CD8-positive, alpha-beta memory T cell (primary cell): ENCODE measurements at regions not wholly inside any gene's neighbourhood (a gene's known extent, or its start where the extent isn't known, plus 50 kb on each side); places are given as distances from the start of the nearest gene placed in this dataset.

Experiments used
- CTCF ChIA-PET: fragments of 350-600 bp; sonication (Branson Sonifier 250); formaldehyde crosslinking; loops from one replicate; lab custom pipeline; 2021; ENCODE audit warnings: antibody characterized with exemption; lab: Charles Lee
- POLR2A ChIA-PET: fragments of 350-600 bp; sonication (Branson Sonifier 250); formaldehyde crosslinking; loops from one replicate; lab custom pipeline; 2021; ENCODE audit warnings: antibody characterized with exemption; lab: Charles Lee
- DNase-seq, 5 donors: peaks; one replicate each; pipeline versions ENCODE4 v3.0.0 to v3.0.0-alpha.2; 2020 to 2022; ENCODE audit warnings: mixed read lengths in 1 of 5
- H3K27ac ChIP-seq: one replicate; pipeline ENCODE4 v1.7.0; 2013; ENCODE audit warnings: low read depth, mild to moderate bottlenecking, low read length, moderate library complexity
- H3K27me3 ChIP-seq: 2 replicates; pipeline ENCODE4 v1.7.0; 2013; ENCODE audit warnings: low read length, mild to moderate bottlenecking; ENCODE audit not compliant: insufficient read depth, poor library complexity, severe bottlenecking
- H3K36me3 ChIP-seq: 2 replicates; pipeline ENCODE4 v1.7.0; 2013; ENCODE audit warnings: mild to moderate bottlenecking, low read length, moderate library complexity; ENCODE audit not compliant: insufficient read depth
- H3K4me1 ChIP-seq: 2 replicates; pipeline ENCODE4 v1.7.0; 2013; ENCODE audit warnings: mild to moderate bottlenecking, low read length, moderate library complexity; ENCODE audit not compliant: insufficient read depth
- H3K4me3 ChIP-seq: 2 replicates; pipeline ENCODE4 v1.7.0; 2013; ENCODE audit warnings: mild to moderate bottlenecking, low read length
- H3K9me3 ChIP-seq: 2 replicates; pipeline ENCODE4 v1.7.0; 2013; ENCODE audit warnings: mild to moderate bottlenecking, low read length
- H3K27ac Mint-ChIP-seq, 8 donors: one replicate each; pipeline ENCODE4 v1.8.0; 2020 to 2021; ENCODE audit warnings: mixed read lengths in 8 of 8, mild to moderate bottlenecking in 6 of 8, inconsistent platforms in 3 of 8, moderate library complexity in 3 of 8
- H3K27me3 Mint-ChIP-seq, 2 donors: one replicate each; pipeline ENCODE4 v1.8.0; 2020 to 2021; ENCODE audit warnings: mixed read lengths in 2 of 2, mild to moderate bottlenecking in 1 of 2, moderate library complexity in 1 of 2
- H3K36me3 Mint-ChIP-seq, 3 donors: one replicate each; pipeline ENCODE4 v1.8.0; 2020 to 2021; ENCODE audit warnings: mixed read lengths in 3 of 3, inconsistent platforms in 1 of 3, mild to moderate bottlenecking in 1 of 3
- H3K4me1 Mint-ChIP-seq, 3 donors: one replicate each; pipeline ENCODE4 v1.8.0; 2020 to 2021; ENCODE audit warnings: mixed read lengths in 3 of 3, inconsistent platforms in 1 of 3, mild to moderate bottlenecking in 1 of 3
- H3K4me3 Mint-ChIP-seq, 7 donors: one replicate each; pipeline ENCODE4 v1.8.0; 2020 to 2021; ENCODE audit warnings: mixed read lengths in 7 of 7, mild to moderate bottlenecking in 6 of 7, moderate library complexity in 4 of 7, inconsistent platforms in 2 of 7
- H3K9me3 Mint-ChIP-seq, 5 donors: one replicate each; pipeline ENCODE4 v1.8.0; 2020 to 2022; ENCODE audit warnings: mixed read lengths in 5 of 5, mild to moderate bottlenecking in 3 of 5, moderate library complexity in 2 of 5, inconsistent platforms in 1 of 5

- Histone ChIP-seq H3K4me3 (no peak overlapping the region), H3K9me3 (no peaks in the 10 kb centered on the region), H3K4me1 (no peaks in the 10 kb centered on the region), H3K27me3 (no peaks in the 10 kb centered on the region), H3K27ac (no peak overlapping the region), H3K36me3 (no peaks in the 10 kb centered on the region)
- ChIA-PET POLR2A (no interaction called here), CTCF (no interaction called here)
- H3K9me3 Mint-ChIP-seq, result peaks cover 0 to 7% (median 5%) of the 10 kb centered on the region in 5 donors
- no peaks in the 10 kb centered on the region for H3K4me1 Mint-ChIP-seq
- no peak for DNase-seq
- H3K4me3 Mint-ChIP-seq, result no peak overlapping the region
- H3K36me3 Mint-ChIP-seq, result no peaks in the 10 kb centered on the region
- H3K27ac Mint-ChIP-seq, result no peak overlapping the region
- no peaks in the 10 kb centered on the region for H3K27me3 Mint-ChIP-seq
Measured at GRCh38 chr12:77433799-77434198, 368.4 kb upstream of the E2F7 start.

GRCh38 chr12:77429426-77429825 is 364.1 kb upstream of the E2F7 start:
- no peaks in the 10 kb centered on the region for H3K27me3 Mint-ChIP-seq
- Histone ChIP-seq H3K4me3 (no peak overlapping the region), H3K9me3 (no peaks in the 10 kb centered on the region), H3K27ac (no peak overlapping the region), H3K27me3 (no peaks in the 10 kb centered on the region), H3K4me1 (no peaks in the 10 kb centered on the region), H3K36me3 (no peaks in the 10 kb centered on the region)
- H3K4me1 Mint-ChIP-seq, result no peaks in the 10 kb centered on the region
- H3K27ac Mint-ChIP-seq, result no peak overlapping the region
- ChIA-PET CTCF (no interaction called here), POLR2A (no interaction called here)
- no peak overlapping the region for H3K4me3 Mint-ChIP-seq
- DNase-seq, result no peak
- peaks cover 6 to 18% (median 13%) of the 10 kb centered on the region in 5 donors for H3K9me3 Mint-ChIP-seq
- H3K36me3 Mint-ChIP-seq, result no peaks in the 10 kb centered on the region

DNA sequence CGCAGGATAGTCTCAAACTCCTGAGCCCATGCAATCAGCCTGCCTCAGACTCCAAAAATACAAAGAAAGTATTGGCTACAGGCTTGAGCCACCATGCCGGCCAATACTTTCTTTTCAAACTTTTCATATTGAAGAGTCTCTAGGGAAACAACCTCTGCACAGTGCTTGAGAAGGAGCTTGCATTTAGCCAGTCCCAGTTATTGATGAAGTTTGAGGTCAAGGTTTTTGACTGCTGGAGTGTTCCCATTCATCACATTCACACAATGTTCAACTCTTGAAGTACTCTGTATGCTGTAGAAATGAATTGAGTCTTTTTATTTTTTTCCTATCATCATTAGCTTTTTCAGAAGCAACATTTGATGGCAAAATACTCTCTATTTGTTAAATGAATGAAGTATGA is 355.8 kb upstream of the E2F7 start:
- H3K4me3 ChIP-seq, result no peak overlapping the region
- H3K27ac ChIP-seq, result no peak overlapping the region
- H3K27ac Mint-ChIP-seq, result no peak overlapping the region
- no peaks in the 10 kb centered on the region for H3K36me3 Mint-ChIP-seq
- no peaks in the 10 kb centered on the region for H3K9me3 ChIP-seq
- ChIA-PET CTCF (interaction anchor here (1.1 kb wide), 1 partner anchor 12 kb away, joined by 3 read pairs; no protein-coding TSS in a partner anchor), POLR2A (no interaction called here)
- no peaks in the 10 kb centered on the region for H3K4me1 ChIP-seq
- no peaks in the 10 kb centered on the region for H3K27me3 Mint-ChIP-seq
- no peaks in the 10 kb centered on the region for H3K36me3 ChIP-seq
- H3K4me3 Mint-ChIP-seq, result no peak overlapping the region
- H3K27me3 ChIP-seq, result no peaks in the 10 kb centered on the region
- DNase-seq, result no peak
- H3K9me3 Mint-ChIP-seq, result peaks cover 0 to 6% (median 4%) of the 10 kb centered on the region in 5 donors
- H3K4me1 Mint-ChIP-seq, result no peaks in the 10 kb centered on the region

DNA sequence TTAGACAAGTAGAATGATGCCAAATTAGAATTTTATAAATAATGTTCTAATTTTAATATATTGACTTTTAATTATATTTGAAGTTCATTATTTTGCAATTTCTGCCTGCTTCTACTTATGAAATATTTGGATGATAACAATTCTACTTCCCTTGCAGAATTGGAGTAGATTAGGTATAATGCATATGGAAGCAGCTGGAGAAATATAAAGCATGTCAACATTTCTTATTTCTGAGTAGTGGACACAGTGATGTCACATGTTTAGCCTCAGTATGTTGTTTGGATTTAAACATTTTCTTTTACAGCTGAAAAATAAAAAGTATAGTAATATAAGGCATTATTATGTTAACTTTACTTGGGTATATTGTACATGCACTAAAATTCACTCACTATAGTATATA is 344.2 kb upstream of the E2F7 start:
- H3K4me1 ChIP-seq, result no peaks in the 10 kb centered on the region
- no peak overlapping the region for H3K4me3 ChIP-seq
- Mint-ChIP-seq H3K36me3 (no peaks in the 10 kb centered on the region), H3K4me1 (no peaks in the 10 kb centered on the region), H3K27ac (no peak overlapping the region), H3K9me3 (peaks cover 0 to 4% (median 0%) of the 10 kb centered on the region in 5 donors), H3K27me3 (no peaks in the 10 kb centered on the region), H3K4me3 (no peak overlapping the region)
- ChIA-PET CTCF (no interaction called here), POLR2A (no interaction called here)
- no peaks in the 10 kb centered on the region for H3K36me3 ChIP-seq
- H3K27me3 ChIP-seq, result no peaks in the 10 kb centered on the region
- DNase-seq, result no peak
- H3K27ac ChIP-seq, result no peak overlapping the region
- H3K9me3 ChIP-seq, result no peaks in the 10 kb centered on the region

GRCh38 chr12:77407931-77408330 is 342.6 kb upstream of the E2F7 start:
- no peak for DNase-seq
- Histone ChIP-seq H3K27ac (no peak overlapping the region), H3K9me3 (no peaks in the 10 kb centered on the region), H3K36me3 (no peaks in the 10 kb centered on the region), H3K4me1 (no peaks in the 10 kb centered on the region), H3K27me3 (no peaks in the 10 kb centered on the region), H3K4me3 (no peak overlapping the region)
- Mint-ChIP-seq H3K9me3 (peaks cover 0 to 4% (median 0%) of the 10 kb centered on the region in 5 donors), H3K4me1 (no peaks in the 10 kb centered on the region), H3K36me3 (no peaks in the 10 kb centered on the region), H3K27ac (no peak overlapping the region), H3K27me3 (no peaks in the 10 kb centered on the region), H3K4me3 (no peak overlapping the region)
- CTCF ChIA-PET, result no interaction called here
- POLR2A ChIA-PET, result no interaction called here

DNA sequence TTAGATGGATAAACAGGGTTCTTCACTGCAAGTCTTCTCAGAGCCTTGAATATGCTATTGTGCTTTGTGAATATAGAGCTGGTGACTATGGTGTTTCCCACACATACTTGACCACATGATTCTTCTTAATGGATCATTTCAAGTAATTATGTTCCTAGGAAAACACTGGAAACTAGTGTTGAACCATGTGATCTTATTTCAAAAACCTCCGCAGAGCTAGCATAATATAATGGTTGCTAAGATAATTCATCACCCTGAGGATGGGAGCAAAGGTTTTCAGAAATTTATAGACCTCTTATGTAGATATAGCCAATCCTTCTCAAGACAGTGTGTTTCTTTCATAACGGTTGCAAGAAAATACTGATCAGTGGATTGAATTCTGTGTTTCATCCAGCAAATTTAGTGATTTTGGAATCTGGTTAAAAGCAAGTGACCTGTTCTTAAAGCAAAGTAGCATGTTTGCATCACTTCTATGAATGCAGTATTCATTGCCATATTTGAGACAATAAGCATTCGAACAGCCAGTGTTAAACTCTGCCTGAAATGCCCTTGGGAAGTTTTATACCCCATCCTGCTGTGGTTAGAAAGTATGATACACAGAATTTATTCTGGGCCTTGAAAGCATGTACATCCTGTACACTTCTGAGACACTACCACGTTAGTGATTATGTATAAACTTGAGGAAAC is 341.0 kb upstream of the E2F7 start:
- CTCF ChIA-PET, result no interaction called here

GRCh38 chr12:77402716-77403115 is 337.3 kb upstream of the E2F7 start:
- H3K36me3 ChIP-seq, result no peaks in the 10 kb centered on the region
- Mint-ChIP-seq H3K36me3 (no peaks in the 10 kb centered on the region), H3K27ac (no peak overlapping the region), H3K4me3 (no peak overlapping the region), H3K4me1 (no peaks in the 10 kb centered on the region), H3K9me3 (peaks cover 0 to 10% (median 2%) of the 10 kb centered on the region in 5 donors), H3K27me3 (no peaks in the 10 kb centered on the region)
- DNase-seq, result no peak
- ChIA-PET POLR2A (no interaction called here), CTCF (no interaction called here)
- H3K4me1 ChIP-seq, result no peaks in the 10 kb centered on the region
- H3K27me3 ChIP-seq, result no peaks in the 10 kb centered on the region
- H3K9me3 ChIP-seq, result no peaks in the 10 kb centered on the region
- H3K27ac ChIP-seq, result no peak overlapping the region
- H3K4me3 ChIP-seq, result no peak overlapping the region

More for the DNA sequence above, 341.0 kb upstream of the E2F7 start:
- H3K36me3 Mint-ChIP-seq, result no peaks in the 10 kb centered on the region
- no peaks in the 10 kb centered on the region for H3K4me1 Mint-ChIP-seq
- H3K27ac Mint-ChIP-seq, result no peak overlapping the region
- no peak overlapping the region for H3K4me3 Mint-ChIP-seq
- no peak overlapping the region for H3K27ac ChIP-seq
- no peaks in the 10 kb centered on the region for H3K27me3 Mint-ChIP-seq
- DNase-seq, result no peak
- peaks cover 0 to 4% (median 0%) of the 10 kb centered on the region in 5 donors for H3K9me3 Mint-ChIP-seq
- POLR2A ChIA-PET, result no interaction called here
- H3K4me1 ChIP-seq, result no peaks in the 10 kb centered on the region
- H3K4me3 ChIP-seq, result no peak overlapping the region
- H3K9me3 ChIP-seq, result no peaks in the 10 kb centered on the region
- no peaks in the 10 kb centered on the region for H3K36me3 ChIP-seq
- H3K27me3 ChIP-seq, result no peaks in the 10 kb centered on the region

- H3K9me3 ChIP-seq, result no peaks in the 10 kb centered on the region
- DNase-seq, result no peak
- CTCF ChIA-PET, result no interaction called here
- Mint-ChIP-seq H3K36me3 (no peaks in the 10 kb centered on the region), H3K4me1 (no peaks in the 10 kb centered on the region), H3K27ac (no peak overlapping the region), H3K9me3 (peaks cover 0 to 13% (median 2%) of the 10 kb centered on the region in 5 donors), H3K27me3 (no peaks in the 10 kb centered on the region), H3K4me3 (no peak overlapping the region)
- no peak overlapping the region for H3K27ac ChIP-seq
- H3K36me3 ChIP-seq, result no peaks in the 10 kb centered on the region
- H3K4me3 ChIP-seq, result no peak overlapping the region
- no peaks in the 10 kb centered on the region for H3K27me3 ChIP-seq
- POLR2A ChIA-PET, result no interaction called here
- no peaks in the 10 kb centered on the region for H3K4me1 ChIP-seq
Measured at GRCh38 chr12:77401770-77402081, 336.4 kb upstream of the E2F7 start.
